ENCODE measurements at regions not wholly inside any gene's neighbourhood (a gene's known extent, or its start where the extent isn't known, plus 50 kb on each side); places are given as distances from the start of the nearest gene placed in this dataset.

GRCh38 chr4:31548021-31548420 is 827.9 kb downstream of the PCDH7 start:
- no peak for DNase-seq

- no peak for DNase-seq
Measured at GRCh38 chr4:31548823-31549222, 828.7 kb downstream of the PCDH7 start.

GRCh38 chr4:31549256-31549655 is 829.1 kb downstream of the PCDH7 start:
- DNase-seq, result no peak

- no peak for DNase-seq
Measured at GRCh38 chr4:31557437-31557836, 837.3 kb downstream of the PCDH7 start.

GRCh38 chr4:31573554-31573953 is 853.4 kb downstream of the PCDH7 start:
- no peak for DNase-seq

- DNase-seq, result no peak
Measured at GRCh38 chr4:31575504-31575903, 855.3 kb downstream of the PCDH7 start.

- DNase-seq, result no peak
Measured at GRCh38 chr4:31580843-31581242, 860.7 kb downstream of the PCDH7 start.

- no peak for DNase-seq
Measured at GRCh38 chr4:31585503-31585902, 865.3 kb downstream of the PCDH7 start.

GRCh38 chr4:31592293-31592692 is 872.1 kb downstream of the PCDH7 start:
- DNase-seq, result no peak

GRCh38 chr4:31595496-31595895 is 875.3 kb downstream of the PCDH7 start:
- no peak for DNase-seq

GRCh38 chr4:31598639-31599038 is 878.5 kb downstream of the PCDH7 start:
- no peak for DNase-seq

- DNase-seq, result no peak
Measured at GRCh38 chr4:31601793-31602192, 881.6 kb downstream of the PCDH7 start.

GRCh38 chr4:31613946-31614623 is 893.9 kb downstream of the PCDH7 start:
- DNase-seq, result no peak

GRCh38 chr4:31617667-31618066 is 897.5 kb downstream of the PCDH7 start:
- no peak for DNase-seq

GRCh38 chr4:31620476-31620875 is 900.3 kb downstream of the PCDH7 start:
- DNase-seq, result no peak

- DNase-seq, result no peak
Measured at GRCh38 chr4:31645236-31645635, 925.1 kb downstream of the PCDH7 start.

GRCh38 chr4:31647786-31648185 is 927.6 kb downstream of the PCDH7 start:
- DNase-seq, result no peak

GRCh38 chr4:31649878-31650277 is 929.7 kb downstream of the PCDH7 start:
- no peak for DNase-seq

GRCh38 chr4:31651541-31651940 is 931.4 kb downstream of the PCDH7 start:
- DNase-seq, result no peak

GRCh38 chr4:31655328-31655727 is 935.2 kb downstream of the PCDH7 start:
- no peak for DNase-seq

- no peak for DNase-seq
Measured at GRCh38 chr4:31657859-31658570, 937.8 kb downstream of the PCDH7 start.

- DNase-seq, result no peak
Measured at GRCh38 chr4:31660916-31661315, 940.7 kb downstream of the PCDH7 start.

- DNase-seq, result no peak
Measured at GRCh38 chr4:31662951-31663350, 942.8 kb downstream of the PCDH7 start.

GRCh38 chr4:31667686-31668085 is 947.5 kb downstream of the PCDH7 start:
- no peak for DNase-seq

All from NCI-H187 treated with DMSO at 0.1 percent for 48 hours (cell line).